ENCODE measurements at regions not wholly inside any gene's neighbourhood (a gene's known extent, or its start where the extent isn't known, plus 50 kb on each side); places are given as distances from the start of the nearest gene placed in this dataset.

GRCh38 chr1:188723332-188724020, 1754.2 kb downstream of the BRINP3 start:
- H3K9me3 ChIP-seq (ENCODE audit: control insufficient read depth in 4 of 4, low read length in 3 of 4), result no peaks in the 10 kb centered on the region
- H3K9ac ChIP-seq (ENCODE audit: low read depth in 1 of 2, low read length in 2 of 2), result no peak overlapping the region
- H3K4me3 ChIP-seq (ENCODE audit: low read depth in 1 of 3, low read length in 3 of 3), result no peak overlapping the region
- DNase-seq (ENCODE audit: low spot score), result no peak
- WGBS, result 67% methylated on average over 2 of the region's 2 CpGs
- no peak overlapping the region for H3K27ac ChIP-seq (ENCODE audit: low read depth in 1 of 2, low read length in 2 of 2)
- no peaks in the 10 kb centered on the region for H3K27me3 ChIP-seq (ENCODE audit: control insufficient read depth in 4 of 4, insufficient read depth in 4 of 4, low read length in 3 of 4)
- H3K4me1 ChIP-seq (ENCODE audit: control insufficient read depth in 4 of 4, insufficient read depth in 4 of 4, low read length in 3 of 4), result no peaks in the 10 kb centered on the region
- TF ChIP-seq MAX (IDR thresholded peaks at IDR 0.05) (no peak), GABPA (IDR thresholded peaks at IDR 0.05 in 1 of 2, conservative IDR thresholded peaks at IDR 0.05 in 1 of 2) (no peak), EGR1 (IDR thresholded peaks at IDR 0.05; ENCODE audit: low read depth in 2 of 2) (no peak), ZBTB33 (IDR thresholded peaks at IDR 0.05) (no peak), TAF1 (conservative IDR thresholded peaks at IDR 0.05) (no peak), REST (IDR thresholded peaks at IDR 0.05) (no peak), CTCF (IDR thresholded peaks at IDR 0.05; ENCODE audit: low read depth, low read length, missing input control) (no peak), JUND (IDR thresholded peaks at IDR 0.05) (no peak), RXRA (IDR thresholded peaks at IDR 0.05) (no peak), FOXA2 (IDR thresholded peaks at IDR 0.05) (no peak), FOXA1 (IDR thresholded peaks at IDR 0.05) (no peak), RAD21 (IDR thresholded peaks at IDR 0.05) (no peak), NR2F2 (IDR thresholded peaks at IDR 0.05) (no peak), HNF4A (conservative IDR thresholded peaks at IDR 0.05) (no peak), YY1 (IDR thresholded peaks at IDR 0.05) (no peak), HNF4G (IDR thresholded peaks at IDR 0.05) (no peak), SP1 (IDR thresholded peaks at IDR 0.05) (no peak), ATF3 (IDR thresholded peaks at IDR 0.05) (no peak)
- H3K36me3 ChIP-seq (ENCODE audit: control insufficient read depth in 4 of 4, insufficient read depth in 3 of 4, low read depth in 1 of 4, low read length in 3 of 4), result no peaks in the 10 kb centered on the region

Data from liver (tissue), 8 donors.